Neuronal stem cell (in vitro differentiated cells): ENCODE measurements at regions not wholly inside any gene's neighbourhood (a gene's known extent, or its start where the extent isn't known, plus 50 kb on each side); places are given as distances from the start of the nearest gene placed in this dataset.
"Not testable (repeated sequence)": the region's sequence is repeated elsewhere in the genome, so short reads cannot be mapped to it uniquely, and the experiment has no call there.

ENCODE experiments used
- DNase-seq: peaks from one replicate; pipeline ENCODE4 v3.0.0-alpha.2; 2013; ENCODE audit warnings: low spot score
- H2AFZ ChIP-seq: one replicate; pipeline ENCODE4 v1.6.1; 2013; ENCODE audit warnings: mild to moderate bottlenecking, low read length, inconsistent platforms
- H2AK5ac ChIP-seq: 2 replicates; pipeline ENCODE4 v1.6.1; 2013; ENCODE audit warnings: low read depth, mild to moderate bottlenecking, inconsistent platforms, low read length, moderate library complexity, mixed read lengths
- H2BK120ac ChIP-seq: 2 replicates; pipeline ENCODE4 v1.6.1; 2013; ENCODE audit warnings: low read depth, mild to moderate bottlenecking, inconsistent platforms, low read length, moderate library complexity, mixed read lengths
- H2BK12ac ChIP-seq: one replicate; pipeline ENCODE4 v1.6.1; 2013; ENCODE audit warnings: low read length, inconsistent platforms
- H2BK15ac ChIP-seq: 2 replicates; pipeline ENCODE4 v1.6.1; 2013; ENCODE audit warnings: mild to moderate bottlenecking, low read length, inconsistent platforms, mixed read lengths
- H2BK5ac ChIP-seq: one replicate; pipeline ENCODE4 v1.6.1; 2013; ENCODE audit warnings: inconsistent platforms, mild to moderate bottlenecking, low read length, moderate library complexity
- H3K14ac ChIP-seq: one replicate; pipeline ENCODE4 v1.6.1; 2013; ENCODE audit warnings: low read length, inconsistent platforms
- H3K18ac ChIP-seq: 2 replicates; pipeline ENCODE4 v1.6.1; 2013; ENCODE audit warnings: low read length, inconsistent platforms
- H3K23ac ChIP-seq: 2 replicates; pipeline ENCODE4 v1.6.1; 2013; ENCODE audit warnings: low read depth, mild to moderate bottlenecking, mixed read lengths, low read length, inconsistent platforms; ENCODE audit not compliant: poor library complexity
- H3K27ac ChIP-seq: replicated peaks from 3 replicates; pipeline ENCODE4 v1.5.1; 2013; ENCODE audit warnings: low read length, inconsistent platforms
- H3K27me3 ChIP-seq, 3 experiments: 2 replicates each; pipeline ENCODE4 v1.6.1; 2013; ENCODE audit warnings: low read length in 3 of 3, mild to moderate bottlenecking in 2 of 3, inconsistent platforms in 1 of 3, low read depth in 1 of 3, mixed read lengths in 1 of 3, moderate library complexity in 1 of 3; ENCODE audit not compliant: control insufficient read depth in 3 of 3, insufficient read depth in 3 of 3
- H3K36me3 ChIP-seq, 2 donors: replicated peaks in 1 of 2; 2 replicates each; pipeline ENCODE4 v1.6.1; 2013; ENCODE audit warnings: low read length in 2 of 2; ENCODE audit not compliant: control insufficient read depth in 2 of 2, insufficient read depth in 2 of 2
- H3K4ac ChIP-seq: 2 replicates; pipeline ENCODE4 v1.6.1; 2013; ENCODE audit warnings: inconsistent platforms, mild to moderate bottlenecking, low read length, moderate library complexity
- H3K4me1 ChIP-seq, 2 donors: 1 replicate in 1 of 2; 2 replicates in 1 of 2; pipeline ENCODE4 v1.6.1; 2013; ENCODE audit warnings: low read length in 2 of 2, low read depth in 1 of 2; ENCODE audit not compliant: control insufficient read depth in 2 of 2, insufficient read depth in 1 of 2
- H3K4me2 ChIP-seq: one replicate; pipeline ENCODE4 v1.6.1; 2013; ENCODE audit warnings: mild to moderate bottlenecking, low read length, inconsistent platforms; ENCODE audit not compliant: insufficient read depth, poor library complexity, severe bottlenecking
- H3K4me3 ChIP-seq, 2 donors: 2 replicates each; pipeline ENCODE4 v1.5.1; 2013; ENCODE audit warnings: low read length in 2 of 2, mild to moderate bottlenecking in 2 of 2, inconsistent platforms in 1 of 2, moderate library complexity in 1 of 2
- H3K79me1 ChIP-seq: one replicate; pipeline ENCODE4 v1.6.1; 2013; ENCODE audit warnings: low read depth, mild to moderate bottlenecking, inconsistent platforms, low read length, moderate library complexity
- H3K9ac ChIP-seq: one replicate; pipeline ENCODE4 v1.6.1; 2013; ENCODE audit warnings: mild to moderate bottlenecking, low read depth, low read length, inconsistent platforms; ENCODE audit not compliant: poor library complexity
- H3K9me3 ChIP-seq, 2 donors: replicated peaks in 1 of 2; 2 replicates each; pipeline versions ENCODE3 to v1.6.1; 2013; ENCODE audit warnings: low read length in 2 of 2, mild to moderate bottlenecking in 2 of 2, inconsistent platforms in 1 of 2, low read depth in 1 of 2, mixed read lengths in 1 of 2, moderate library complexity in 1 of 2; ENCODE audit not compliant: control insufficient read depth in 2 of 2, insufficient read depth in 1 of 2
- H4K8ac ChIP-seq: one replicate; pipeline ENCODE4 v1.6.1; 2013; ENCODE audit warnings: low read depth, mild to moderate bottlenecking, inconsistent platforms, low read length, moderate library complexity
- H4K91ac ChIP-seq: one replicate; pipeline ENCODE4 v1.6.1; 2013; ENCODE audit warnings: low read length, low read depth, mild to moderate bottlenecking, inconsistent platforms; ENCODE audit not compliant: poor library complexity
- WGBS, 2 donors: extraction: QIAGEN DNeasy Blood & Tissue Kit; methylation state at CpG; one replicate each; pipeline ENCODE4 v1.1.7; 2013; ENCODE audit warnings: missing lambda C conversion rate in 2 of 2, mixed read lengths in 1 of 2; ENCODE audit not compliant: insufficient read length in 2 of 2, insufficient replicate concordance in 1 of 2; ENCODE audit errors: extremely low coverage in 2 of 2; 5-methylcytosine and 5-hydroxymethylcytosine counted together

DNA sequence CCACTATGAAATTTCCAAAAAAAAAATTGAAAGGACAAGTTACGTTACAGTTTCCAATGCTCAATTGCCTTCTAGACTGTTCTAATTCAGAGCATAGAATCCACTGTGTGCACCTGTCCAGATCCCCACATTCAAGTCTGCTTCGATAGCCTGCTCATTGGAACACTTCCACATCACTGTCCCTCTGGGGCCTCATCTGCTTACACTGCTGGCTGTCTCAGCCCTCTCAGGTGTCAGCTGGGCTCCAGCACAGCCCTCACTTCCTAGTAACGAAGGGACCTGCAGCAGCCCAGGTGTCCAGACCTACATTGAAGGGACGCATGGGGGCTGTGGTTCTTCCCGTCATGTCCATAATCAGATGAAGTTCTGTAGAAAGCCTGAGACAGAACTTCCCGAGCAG lies 94.3 kb upstream of the EMB start:
- no peaks in the 10 kb centered on the region for H3K9me3 ChIP-seq
- H3K4me2 ChIP-seq: no peak overlapping the region
- no peak overlapping the region for H4K91ac ChIP-seq
- no peak overlapping the region for H2BK5ac ChIP-seq
- H2BK120ac ChIP-seq: no peak overlapping the region
- WGBS, 2 donors: no CpG with 5 or more reads among the region's 6 CpGs
- no peaks in the 10 kb centered on the region for H3K36me3 ChIP-seq
- no peak overlapping the region for H2BK12ac ChIP-seq
- no peak overlapping the region for H3K4ac ChIP-seq
- H4K8ac ChIP-seq: no peak overlapping the region
- no peak overlapping the region for H3K23ac ChIP-seq
- H2AK5ac ChIP-seq: no peak overlapping the region
- no peak overlapping the region for H3K9ac ChIP-seq
- no peak for DNase-seq
- H3K14ac ChIP-seq: no peak overlapping the region
- H3K4me3 ChIP-seq: no peak overlapping the region
- H3K27ac ChIP-seq: no peak overlapping the region
- no peak overlapping the region for H2BK15ac ChIP-seq
- no peak overlapping the region for H2AFZ ChIP-seq
- no peaks in the 10 kb centered on the region for H3K27me3 ChIP-seq
- H3K79me1 ChIP-seq: no peaks in the 10 kb centered on the region
- no peak overlapping the region for H3K18ac ChIP-seq
- H3K4me1 ChIP-seq: no peaks in the 10 kb centered on the region

DNA sequence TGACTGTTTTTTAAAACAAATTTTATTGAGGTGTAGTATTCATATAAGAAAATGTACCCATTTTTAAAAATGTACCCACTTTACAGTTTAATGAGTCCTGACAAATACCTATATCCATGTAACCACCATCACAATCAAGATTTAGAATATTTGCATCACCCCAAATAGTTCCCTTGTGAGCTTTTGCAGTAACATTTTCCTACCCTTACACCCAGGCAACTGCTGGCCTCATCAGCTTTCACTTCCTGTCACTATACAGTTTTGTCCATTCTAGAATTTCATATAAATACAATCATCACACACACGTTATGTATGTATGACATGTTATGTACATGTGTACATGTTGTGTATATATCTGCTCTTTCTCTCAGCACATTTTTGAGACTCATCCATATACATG lies 96.4 kb upstream of the EMB start:
- not testable (repeated sequence) for H4K91ac ChIP-seq, H3K23ac ChIP-seq, H2BK15ac ChIP-seq, H3K4me3 ChIP-seq, H2AK5ac ChIP-seq, H2BK5ac ChIP-seq, DNase-seq, H3K4me1 ChIP-seq, H3K14ac ChIP-seq, H3K4ac ChIP-seq, H3K79me1 ChIP-seq, H4K8ac ChIP-seq, H3K9me3 ChIP-seq, H3K27me3 ChIP-seq, H3K18ac ChIP-seq, H2AFZ ChIP-seq, H3K27ac ChIP-seq, H3K4me2 ChIP-seq, H2BK12ac ChIP-seq, H3K36me3 ChIP-seq, H3K9ac ChIP-seq, H2BK120ac ChIP-seq
- WGBS, 2 donors: no CpG with 5 or more reads among the region's 1 CpG

DNA sequence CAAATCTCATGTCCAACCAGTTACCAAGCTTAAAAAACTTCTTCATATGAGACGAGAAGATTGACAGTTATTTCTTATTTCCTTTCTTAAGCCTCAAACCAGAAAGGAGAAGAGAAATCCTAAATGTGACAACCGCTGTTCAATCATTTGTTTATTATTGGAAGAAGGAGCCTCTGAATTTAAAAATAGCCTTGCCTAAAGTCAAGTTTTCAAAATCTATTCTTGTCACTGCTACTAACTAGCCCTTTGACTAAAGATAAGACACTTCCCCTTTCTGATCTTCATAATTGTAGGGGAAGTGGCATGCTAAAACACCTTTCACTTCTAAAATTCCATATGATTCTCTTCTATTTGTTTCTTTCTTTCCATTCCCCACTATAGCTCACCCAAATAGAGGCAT lies 106.2 kb upstream of the EMB start:
- H3K4me2 ChIP-seq: no peak overlapping the region
- H3K14ac ChIP-seq: no peak overlapping the region
- H3K4me1 ChIP-seq: no peaks in the 10 kb centered on the region
- no peak overlapping the region for H2BK120ac ChIP-seq
- H3K23ac ChIP-seq: no peak overlapping the region
- H2BK5ac ChIP-seq: no peak overlapping the region
- no peaks in the 10 kb centered on the region for H3K27me3 ChIP-seq
- no peak overlapping the region for H3K27ac ChIP-seq
- H2BK15ac ChIP-seq: no peak overlapping the region
- no peaks in the 10 kb centered on the region for H3K79me1 ChIP-seq
- H4K91ac ChIP-seq: no peak overlapping the region
- no peak overlapping the region for H2AK5ac ChIP-seq
- no CpG with 5 or more reads among the region's 2 CpGs for WGBS, 2 donors
- no peak overlapping the region for H2AFZ ChIP-seq
- no peak overlapping the region for H3K9ac ChIP-seq
- no peak overlapping the region for H2BK12ac ChIP-seq
- H4K8ac ChIP-seq: no peak overlapping the region
- H3K36me3 ChIP-seq: no peaks in the 10 kb centered on the region
- DNase-seq: no peak
- H3K4ac ChIP-seq: no peak overlapping the region
- no peaks in the 10 kb centered on the region for H3K9me3 ChIP-seq
- H3K4me3 ChIP-seq: no peak overlapping the region
- H3K18ac ChIP-seq: no peak overlapping the region

DNA sequence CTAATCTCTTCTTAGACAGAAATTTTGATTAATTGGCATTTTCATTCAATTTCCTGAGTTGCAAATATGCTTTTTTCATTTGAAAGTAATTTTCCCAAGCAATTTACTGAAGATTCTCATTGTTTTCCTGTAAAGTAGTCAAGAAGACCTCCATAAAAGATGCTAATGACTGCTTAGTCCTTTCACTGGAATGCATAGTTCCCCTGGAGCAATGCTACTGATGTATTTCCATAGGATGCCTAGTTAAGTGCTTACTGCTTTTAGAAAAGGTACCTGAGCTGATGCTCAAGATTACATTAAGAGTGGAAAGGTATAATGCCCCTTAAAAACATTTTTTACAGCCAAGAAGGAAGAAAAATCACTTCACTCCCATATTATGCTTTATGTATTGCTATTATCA lies 109.2 kb upstream of the EMB start:
- Histone ChIP-seq H4K8ac (no peak overlapping the region), H2BK12ac (no peak overlapping the region), H3K27me3 (no peaks in the 10 kb centered on the region), H3K14ac (no peak overlapping the region), H3K9me3 (no peaks in the 10 kb centered on the region), H3K36me3 (no peaks in the 10 kb centered on the region), H3K23ac (no peak overlapping the region), H2AFZ (no peak overlapping the region), H2AK5ac (no peak overlapping the region), H3K18ac (no peak overlapping the region), H3K4me2 (no peak overlapping the region), H3K4me3 (no peak overlapping the region), H2BK15ac (no peak overlapping the region), H3K4me1 (no peaks in the 10 kb centered on the region), H3K27ac (no peak overlapping the region), H2BK120ac (no peak overlapping the region), H2BK5ac (no peak overlapping the region), H4K91ac (no peak overlapping the region), H3K4ac (no peak overlapping the region), H3K9ac (no peak overlapping the region), H3K79me1 (no peaks in the 10 kb centered on the region)
- no peak for DNase-seq
